Panc1 (cell line): ENCODE measurements at regions not wholly inside any gene's neighbourhood (a gene's known extent, or its start where the extent isn't known, plus 50 kb on each side); places are given as distances from the start of the nearest gene placed in this dataset.

Experiments
- ATAC-seq: fragments of 200-7000 bp; cut with Tn5 transposase; 2 replicates; pipeline ENCODE4 v1.9.1; 2020; ENCODE audit warnings: mild to moderate bottlenecking, moderate library complexity
- BruUV-seq: library from RNA; stranded (reverse); fragments of 400-500 nt; replicated peaks from 2 replicates; lab custom pipeline; 2021; lab: Mats Ljungman, UMichigan
- CTCF ChIA-PET: fragments of 300-600 bp; sonication (Branson Sonifier 250); formaldehyde crosslinking; loops from one replicate; lab custom pipeline; 2022; ENCODE audit warnings: antibody characterized with exemption; lab: Charles Lee
- POLR2A ChIA-PET: fragments of 300-600 bp; sonication (Branson Sonifier 250); formaldehyde crosslinking; loops from one replicate; lab custom pipeline; 2022; ENCODE audit warnings: antibody characterized with exemption; lab: Charles Lee
- DNase-seq: peaks from one replicate; pipeline ENCODE4 v3.0.0-alpha.2; 2010; ENCODE audit warnings: low read depth, low spot score
- H3K27ac ChIP-seq: 2 replicates; pipeline ENCODE4 v1.5.1; 2011; ENCODE audit warnings: mild to moderate bottlenecking, low read length, inconsistent platforms
- H3K27me3 ChIP-seq: fragments of 200-500 bp; sonication (Bioruptor generic); 2 replicates; pipeline ENCODE4 v1.6.0; 2014; ENCODE audit warnings: low read length, inconsistent platforms; ENCODE audit not compliant: control insufficient read depth, insufficient read depth
- H3K36me3 ChIP-seq: fragments of 200-500 bp; sonication (Bioruptor generic); 2 replicates; pipeline ENCODE4 v1.5.1; 2014; ENCODE audit warnings: inconsistent platforms, mild to moderate bottlenecking, low read length, moderate library complexity; ENCODE audit not compliant: control insufficient read depth, insufficient read depth
- H3K4me1 ChIP-seq: 2 replicates; pipeline ENCODE4 v1.5.1; 2011; ENCODE audit warnings: inconsistent platforms, mild to moderate bottlenecking, low read length, moderate library complexity; ENCODE audit not compliant: control insufficient read depth, insufficient read depth
- H3K4me3 ChIP-seq, 2 experiments: 2 replicates each; pipeline ENCODE4 v1.5.1; 2011 to 2012; ENCODE audit warnings: low read depth in 2 of 2, low read length in 2 of 2, mild to moderate bottlenecking in 2 of 2, inconsistent platforms in 1 of 2, moderate library complexity in 1 of 2
- H3K9me3 ChIP-seq: fragments of 200-500 bp; sonication (Bioruptor generic); 2 replicates; pipeline ENCODE4 v1.5.1; 2014; ENCODE audit warnings: low read depth, mild to moderate bottlenecking, inconsistent platforms, low read length, moderate library complexity; ENCODE audit not compliant: control insufficient read depth, insufficient read depth
- POLR2AphosphoS5 ChIP-seq: IDR thresholded peaks from 2 replicates; pipeline ENCODE4 v1.6.1; 2012; ENCODE audit warnings: mild to moderate bottlenecking, low read depth, low read length, moderate library complexity
- SIN3A ChIP-seq: IDR thresholded peaks from 2 replicates; pipeline ENCODE4 v1.6.1; 2012; ENCODE audit warnings: low read depth, mild to moderate bottlenecking, low read length, moderate library complexity, borderline replicate concordance; ENCODE audit not compliant: insufficient read depth
- TCF7L2 ChIP-seq: IDR thresholded peaks from 2 replicates; pipeline ENCODE4 v1.6.1; 2011; ENCODE audit warnings: mild to moderate bottlenecking, low read depth, low read length, inconsistent platforms
- in situ Hi-C: cut with HindIII; loops from 2 replicates; pipeline ENCODE4 v1.10.0; 2016; ENCODE audit warnings: low sequenced_read_pairs, low pct_unique_long_range_greater_than_20kb
- intact Hi-C: fragments of 100-400 bp; cut with micrococcal nuclease; formaldehyde crosslinking; loops from one replicate; pipeline ENCODE4 v1.10.0; 2022; ENCODE audit not compliant: unreplicated experiment
- TF ChIP-seq, protein P1 (sequence below), 2 experiments: IDR thresholded peaks; 2 replicates each; pipeline ENCODE4 v1.6.1; 2011 to 2012; ENCODE audit warnings: low read depth in 2 of 2, control low read depth in 1 of 2, low read length in 1 of 2, mild to moderate bottlenecking in 1 of 2, moderate library complexity in 1 of 2; ENCODE audit not compliant: insufficient read depth in 1 of 2
- TF ChIP-seq, protein P2 (sequence below): fragments of 450-650 bp; IDR thresholded peaks from 2 replicates; pipeline ENCODE4 v1.5.1; 2017; ENCODE audit warnings: mild to moderate bottlenecking

DNA sequence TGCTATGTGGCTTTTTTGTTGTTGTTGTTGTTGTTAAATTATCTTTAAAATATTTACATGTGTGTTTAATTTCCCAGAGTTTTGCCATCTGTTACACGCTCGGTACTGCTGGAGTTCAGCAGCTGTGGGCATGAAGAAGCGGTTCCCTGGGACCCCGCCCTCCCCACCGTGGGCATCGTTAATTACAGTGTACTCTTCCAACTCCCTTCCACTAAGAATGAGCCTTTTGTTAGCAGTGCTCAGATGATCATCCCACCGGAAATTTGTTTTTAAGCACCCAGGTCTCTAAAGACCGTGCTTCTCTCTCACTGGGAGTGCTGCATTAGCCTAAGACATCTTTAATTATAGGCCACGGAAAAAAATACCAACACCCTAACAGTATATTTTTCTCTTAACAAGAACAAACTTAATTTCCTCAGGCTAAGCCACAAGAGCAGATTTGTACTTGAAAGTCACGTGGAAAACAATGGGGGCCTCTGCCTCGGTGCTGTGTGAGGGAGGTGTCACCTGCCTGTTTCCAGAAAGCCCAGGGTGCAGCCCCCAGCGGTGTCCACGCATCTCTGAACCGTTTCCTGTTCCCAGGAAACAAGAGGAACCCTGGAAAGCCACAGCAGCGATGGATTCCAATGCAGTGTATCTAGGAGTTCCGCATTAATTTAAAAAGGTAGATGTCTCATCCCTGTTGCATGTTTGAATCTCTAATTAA, 113.3 kb upstream of the FRMD1 start:
- no peak for DNase-seq
- CTCF ChIA-PET = no interaction called here
- no peak for ATAC-seq
- TF ChIP-seq TCF7L2 = no peak
- no peak for TF ChIP-seq SIN3A
- TF ChIP-seq, protein P1, sequence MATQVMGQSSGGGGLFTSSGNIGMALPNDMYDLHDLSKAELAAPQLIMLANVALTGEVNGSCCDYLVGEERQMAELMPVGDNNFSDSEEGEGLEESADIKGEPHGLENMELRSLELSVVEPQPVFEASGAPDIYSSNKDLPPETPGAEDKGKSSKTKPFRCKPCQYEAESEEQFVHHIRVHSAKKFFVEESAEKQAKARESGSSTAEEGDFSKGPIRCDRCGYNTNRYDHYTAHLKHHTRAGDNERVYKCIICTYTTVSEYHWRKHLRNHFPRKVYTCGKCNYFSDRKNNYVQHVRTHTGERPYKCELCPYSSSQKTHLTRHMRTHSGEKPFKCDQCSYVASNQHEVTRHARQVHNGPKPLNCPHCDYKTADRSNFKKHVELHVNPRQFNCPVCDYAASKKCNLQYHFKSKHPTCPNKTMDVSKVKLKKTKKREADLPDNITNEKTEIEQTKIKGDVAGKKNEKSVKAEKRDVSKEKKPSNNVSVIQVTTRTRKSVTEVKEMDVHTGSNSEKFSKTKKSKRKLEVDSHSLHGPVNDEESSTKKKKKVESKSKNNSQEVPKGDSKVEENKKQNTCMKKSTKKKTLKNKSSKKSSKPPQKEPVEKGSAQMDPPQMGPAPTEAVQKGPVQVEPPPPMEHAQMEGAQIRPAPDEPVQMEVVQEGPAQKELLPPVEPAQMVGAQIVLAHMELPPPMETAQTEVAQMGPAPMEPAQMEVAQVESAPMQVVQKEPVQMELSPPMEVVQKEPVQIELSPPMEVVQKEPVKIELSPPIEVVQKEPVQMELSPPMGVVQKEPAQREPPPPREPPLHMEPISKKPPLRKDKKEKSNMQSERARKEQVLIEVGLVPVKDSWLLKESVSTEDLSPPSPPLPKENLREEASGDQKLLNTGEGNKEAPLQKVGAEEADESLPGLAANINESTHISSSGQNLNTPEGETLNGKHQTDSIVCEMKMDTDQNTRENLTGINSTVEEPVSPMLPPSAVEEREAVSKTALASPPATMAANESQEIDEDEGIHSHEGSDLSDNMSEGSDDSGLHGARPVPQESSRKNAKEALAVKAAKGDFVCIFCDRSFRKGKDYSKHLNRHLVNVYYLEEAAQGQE (IDR thresholded peaks at IDR 0.05; ENCODE audit: insufficient read depth in 1 of 2, low read depth in 2 of 2, low read length in 1 of 2) = no peak
- no peak for TF ChIP-seq POLR2AphosphoS5
- TF ChIP-seq, protein P2, sequence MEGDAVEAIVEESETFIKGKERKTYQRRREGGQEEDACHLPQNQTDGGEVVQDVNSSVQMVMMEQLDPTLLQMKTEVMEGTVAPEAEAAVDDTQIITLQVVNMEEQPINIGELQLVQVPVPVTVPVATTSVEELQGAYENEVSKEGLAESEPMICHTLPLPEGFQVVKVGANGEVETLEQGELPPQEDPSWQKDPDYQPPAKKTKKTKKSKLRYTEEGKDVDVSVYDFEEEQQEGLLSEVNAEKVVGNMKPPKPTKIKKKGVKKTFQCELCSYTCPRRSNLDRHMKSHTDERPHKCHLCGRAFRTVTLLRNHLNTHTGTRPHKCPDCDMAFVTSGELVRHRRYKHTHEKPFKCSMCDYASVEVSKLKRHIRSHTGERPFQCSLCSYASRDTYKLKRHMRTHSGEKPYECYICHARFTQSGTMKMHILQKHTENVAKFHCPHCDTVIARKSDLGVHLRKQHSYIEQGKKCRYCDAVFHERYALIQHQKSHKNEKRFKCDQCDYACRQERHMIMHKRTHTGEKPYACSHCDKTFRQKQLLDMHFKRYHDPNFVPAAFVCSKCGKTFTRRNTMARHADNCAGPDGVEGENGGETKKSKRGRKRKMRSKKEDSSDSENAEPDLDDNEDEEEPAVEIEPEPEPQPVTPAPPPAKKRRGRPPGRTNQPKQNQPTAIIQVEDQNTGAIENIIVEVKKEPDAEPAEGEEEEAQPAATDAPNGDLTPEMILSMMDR = no peak
- Histone ChIP-seq H3K4me1 (peaks cover 12% of the 10 kb centered on the region), H3K27ac (no peak overlapping the region), H3K36me3 (no peaks in the 10 kb centered on the region), H3K9me3 (no peaks in the 10 kb centered on the region), H3K27me3 (no peaks in the 10 kb centered on the region; the same call in 1 of the 2 replicates), H3K4me3 (no peak overlapping the region)
- in situ Hi-C loops (no loop called here), intact Hi-C loops (no loop called here)
- no TSS peak for BruUV-seq
- POLR2A ChIA-PET = no interaction called here

DNA sequence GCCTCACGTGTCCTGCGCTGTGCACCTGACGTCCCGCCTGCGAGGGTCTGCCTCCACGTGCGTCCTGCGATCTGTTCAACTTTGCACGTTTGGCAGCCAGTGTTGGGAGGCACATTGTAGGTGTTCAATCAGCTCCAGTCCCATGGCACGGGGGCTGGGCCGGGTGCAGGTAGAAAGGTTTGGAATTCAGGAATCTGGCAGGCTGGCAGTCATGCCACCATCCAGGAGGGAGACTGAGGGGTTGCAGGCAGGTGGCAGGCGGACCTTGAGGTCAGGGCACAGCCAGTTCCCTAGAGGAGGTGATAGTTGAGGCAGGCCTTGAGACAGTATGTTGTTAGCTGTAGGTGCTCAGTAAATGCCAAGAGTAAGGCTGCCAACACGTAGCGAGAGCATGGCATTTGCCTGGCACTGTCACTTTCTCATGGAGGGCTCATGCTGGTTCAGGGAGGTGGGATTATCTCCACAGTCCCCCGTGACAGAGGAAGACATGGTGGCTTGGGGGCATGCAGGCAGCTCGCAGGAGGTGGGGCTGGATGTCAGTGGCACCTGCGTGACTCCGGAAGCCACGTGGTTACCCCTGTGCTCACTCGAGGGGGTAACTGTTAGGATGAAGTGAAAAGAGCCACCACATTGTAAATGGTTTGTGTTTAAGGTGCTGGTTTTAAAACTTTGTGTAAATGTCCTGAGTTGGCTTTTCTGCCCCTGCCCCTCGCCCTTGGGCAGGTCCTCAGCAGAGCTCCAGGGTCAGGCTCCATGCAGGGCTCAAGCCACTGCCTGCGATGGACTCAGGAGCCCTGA, 111.8 kb upstream of the FRMD1 start:
- no TSS peak for BruUV-seq
- DNase-seq = no peak
- intact Hi-C loops = no loop called here

More for the DNA sequence above, 111.8 kb upstream of the FRMD1 start:
- Histone ChIP-seq H3K4me1 (no peaks in the 10 kb centered on the region; the same call in 1 of the 2 replicates), H3K9me3 (no peaks in the 10 kb centered on the region), H3K27ac (no peak overlapping the region), H3K36me3 (no peaks in the 10 kb centered on the region), H3K4me3 (no peak overlapping the region), H3K27me3 (no peaks in the 10 kb centered on the region; the same call in 1 of the 2 replicates)
- POLR2A ChIA-PET = no interaction called here
- TF ChIP-seq, protein P1 (IDR thresholded peaks at IDR 0.05; ENCODE audit: insufficient read depth in 1 of 2, low read depth in 2 of 2, low read length in 1 of 2) = no peak
- TF ChIP-seq TCF7L2 (no peak), POLR2AphosphoS5 (no peak), SIN3A (no peak)
- TF ChIP-seq, protein P2 = no peak
- CTCF ChIA-PET = interaction anchor here (0.5 kb wide), 1 partner anchor 1644 kb away, joined by 3 read pairs; no protein-coding TSS in a partner anchor
- in situ Hi-C loops = no loop called here
- ATAC-seq = no peak
